ENCODE measurements at regions not wholly inside any gene's neighbourhood (a gene's known extent, or its start where the extent isn't known, plus 50 kb on each side); places are given as distances from the start of the nearest gene placed in this dataset.

GRCh38 chr3:162287600-162287999, 791.0 kb downstream of the OTOL1 start:
- Histone ChIP-seq H4K20me1 (ENCODE audit: insufficient read depth) (no peaks in the 10 kb centered on the region), H3K4me1 (ENCODE audit: control insufficient read depth in 1 of 2, insufficient read depth in 2 of 2, low read length in 2 of 2) (no peaks in the 10 kb centered on the region), H3K27ac (ENCODE audit: low read depth, low read length) (no peak overlapping the region), H3K9ac (ENCODE audit: low read length) (no peak overlapping the region), H3K9me3 (ENCODE audit: control insufficient read depth in 1 of 2, insufficient read depth in 1 of 2, low read depth in 1 of 2, low read length in 2 of 2) (no peaks in the 10 kb centered on the region), H3K36me3 (ENCODE audit: control insufficient read depth in 1 of 2, insufficient read depth in 2 of 2, low read length in 2 of 2) (no peaks in the 10 kb centered on the region), H3K9me2 (ENCODE audit: insufficient read depth) (no peaks in the 10 kb centered on the region), H3K4me3 (replicated peaks in 1 of 2; ENCODE audit: low read depth in 1 of 2, low read length in 2 of 2) (no peak overlapping the region), H2AFZ (ENCODE audit: low read depth, low read length, poor library complexity, severe bottlenecking) (no peak overlapping the region), H3K4me2 (ENCODE audit: low read length) (no peak overlapping the region), H3K79me2 (ENCODE audit: insufficient read depth, low read length) (no peaks in the 10 kb centered on the region), H3K27me3 (ENCODE audit: insufficient read depth, low read length) (no peaks in the 10 kb centered on the region)
- ChIA-PET POLR2A (no interaction called here), RAD21 (ENCODE audit: low non-redundant PET in 1 of 2, low total read pairs in 2 of 2, uncharacterized antibody in 2 of 2, unreplicated experiment in 2 of 2) (no interaction called here), CTCF (no interaction called here)
- intact Hi-C loops (cut with micrococcal nuclease): no loop called here
- no TSS peak for BruUV-seq (replicated peaks)
- no peak for ATAC-seq
- TF ChIP-seq CBX3 (IDR thresholded peaks at IDR 0.05; ENCODE audit: low read depth): no peak
- DNase-seq (ENCODE audit: low read depth, low spot score): no peak

GRCh38 chr3:162292409-162292808, 795.8 kb downstream of the OTOL1 start:
- no peaks in the 10 kb centered on the region for H4K20me1 ChIP-seq (ENCODE audit: insufficient read depth)
- H3K4me2 ChIP-seq (ENCODE audit: low read length): no peak overlapping the region
- H3K27me3 ChIP-seq (ENCODE audit: insufficient read depth, low read length): no peaks in the 10 kb centered on the region
- no peak overlapping the region for H3K9ac ChIP-seq (ENCODE audit: low read length)
- no peak overlapping the region for H3K4me3 ChIP-seq (replicated peaks in 1 of 2; ENCODE audit: low read depth in 1 of 2, low read length in 2 of 2)
- no peak overlapping the region for H2AFZ ChIP-seq (ENCODE audit: low read depth, low read length, poor library complexity, severe bottlenecking)
- ChIA-PET POLR2A (no interaction called here), RAD21 (ENCODE audit: low non-redundant PET in 1 of 2, low total read pairs in 2 of 2, uncharacterized antibody in 2 of 2, unreplicated experiment in 2 of 2) (no interaction called here), CTCF (no interaction called here)
- peaks cover 4 to 14% of the 10 kb centered on the region in 2 experiments; a peak in 3 of 4 replicates for H3K4me1 ChIP-seq (ENCODE audit: control insufficient read depth in 1 of 2, insufficient read depth in 2 of 2, low read length in 2 of 2)
- BruUV-seq (replicated peaks): no TSS peak
- H3K27ac ChIP-seq (ENCODE audit: low read depth, low read length): no peak overlapping the region
- DNase-seq (ENCODE audit: low read depth, low spot score): no peak
- no peak for ATAC-seq
- intact Hi-C loops (cut with micrococcal nuclease): no loop called here
- no peaks in the 10 kb centered on the region for H3K9me2 ChIP-seq (ENCODE audit: insufficient read depth)
- no peaks in the 10 kb centered on the region for H3K36me3 ChIP-seq (ENCODE audit: control insufficient read depth in 1 of 2, insufficient read depth in 2 of 2, low read length in 2 of 2)
- no peak for TF ChIP-seq SP1 (IDR thresholded peaks at IDR 0.05; ENCODE audit: low read depth)
- no peaks in the 10 kb centered on the region for H3K79me2 ChIP-seq (ENCODE audit: insufficient read depth, low read length)
- no peaks in the 10 kb centered on the region for H3K9me3 ChIP-seq (ENCODE audit: control insufficient read depth in 1 of 2, insufficient read depth in 1 of 2, low read depth in 1 of 2, low read length in 2 of 2)

GRCh38 chr3:162295323-162295983, 798.8 kb downstream of the OTOL1 start:
- no TSS peak for BruUV-seq (replicated peaks)
- Histone ChIP-seq H3K9ac (ENCODE audit: low read length) (no peak overlapping the region), H3K79me2 (ENCODE audit: insufficient read depth, low read length) (no peaks in the 10 kb centered on the region), H4K20me1 (ENCODE audit: insufficient read depth) (no peaks in the 10 kb centered on the region), H3K4me2 (ENCODE audit: low read length) (peak overlapping the region; percentile 55), H3K9me3 (ENCODE audit: control insufficient read depth in 1 of 2, insufficient read depth in 1 of 2, low read depth in 1 of 2, low read length in 2 of 2) (no peaks in the 10 kb centered on the region), H2AFZ (ENCODE audit: low read depth, low read length, poor library complexity, severe bottlenecking) (peak overlapping the region; percentile 70), H3K36me3 (ENCODE audit: control insufficient read depth in 1 of 2, insufficient read depth in 2 of 2, low read length in 2 of 2) (no peaks in the 10 kb centered on the region), H3K27me3 (ENCODE audit: insufficient read depth, low read length) (no peaks in the 10 kb centered on the region), H3K9me2 (ENCODE audit: insufficient read depth) (no peaks in the 10 kb centered on the region), H3K4me3 (replicated peaks in 1 of 2; ENCODE audit: low read depth in 1 of 2, low read length in 2 of 2) (0 out of 4 replicates have a peak overlapping the region, but pooled peaks of 1 of the 2 experiments have one; percentile 1), H3K4me1 (ENCODE audit: control insufficient read depth in 1 of 2, insufficient read depth in 2 of 2, low read length in 2 of 2) (peaks cover 4 to 14% of the 10 kb centered on the region in 2 experiments; a peak in 3 of 4 replicates), H3K27ac (ENCODE audit: low read depth, low read length) (no peak overlapping the region)
- ATAC-seq: peak; percentile 78; the same call in 1 of the 2 replicates
- ChIA-PET RAD21 (ENCODE audit: low non-redundant PET in 1 of 2, low total read pairs in 2 of 2, uncharacterized antibody in 2 of 2, unreplicated experiment in 2 of 2) (no interaction called here), CTCF (no interaction called here), POLR2A (no interaction called here)
- intact Hi-C loops (cut with micrococcal nuclease): no loop called here
- peak; percentile 23 for DNase-seq (ENCODE audit: low read depth, low spot score)
- no peak for TF ChIP-seq FOSL1 (IDR thresholded peaks at IDR 0.05; ENCODE audit: low read depth)
- no peak for TF ChIP-seq SP1 (IDR thresholded peaks at IDR 0.05; ENCODE audit: low read depth)
- no peak for TF ChIP-seq CEBPB (IDR thresholded peaks at IDR 0.05; ENCODE audit: low read depth)
- no peak for TF ChIP-seq YY1 (IDR thresholded peaks at IDR 0.05; ENCODE audit: extremely low read depth, insufficient replicate concordance, low read depth, low read length)
- TF ChIP-seq MAX (IDR thresholded peaks at IDR 0.05): no peak
- no peak for TF ChIP-seq EGR1 (IDR thresholded peaks at IDR 0.05; ENCODE audit: low read depth)
- no peak for TF ChIP-seq EZH2 (IDR thresholded peaks at IDR 0.05)
- no peak for TF ChIP-seq ZBTB33 (IDR thresholded peaks at IDR 0.05; ENCODE audit: extremely low read depth, insufficient replicate concordance, low read length)

Data from HCT116 (cell line).